Colonic mucosa (tissue), 4 donors: ENCODE measurements at regions not wholly inside any gene's neighbourhood (a gene's known extent, or its start where the extent isn't known, plus 50 kb on each side); places are given as distances from the start of the nearest gene placed in this dataset.
"Not testable (repeated sequence)": the region's sequence is repeated elsewhere in the genome, so short reads cannot be mapped to it uniquely, and the experiment has no call there.

Experiments used
- DNase-seq: peaks from one replicate; pipeline ENCODE4 v3.0.0-alpha.2; 2020
- H3K27ac ChIP-seq: fragments of 200-600 bp; one replicate; pipeline ENCODE4 v1.8.0; 2021
- H3K27me3 ChIP-seq: fragments of 200-600 bp; one replicate; pipeline ENCODE4 v1.8.0; 2021
- H3K36me3 ChIP-seq: fragments of 200-600 bp; one replicate; pipeline ENCODE4 v1.8.0; 2021
- H3K4me1 ChIP-seq: fragments of 200-600 bp; one replicate; pipeline ENCODE4 v1.8.0; 2021; ENCODE audit warnings: mild to moderate bottlenecking
- H3K4me3 ChIP-seq: fragments of 200-600 bp; one replicate; pipeline ENCODE4 v1.8.0; 2021
- H3K9ac ChIP-seq, 2 donors: one replicate each; pipeline ENCODE4 v1.7.0; 2013; ENCODE audit warnings: control low read depth in 2 of 2, low read depth in 2 of 2, low read length in 2 of 2
- H3K9me3 ChIP-seq: fragments of 200-600 bp; one replicate; pipeline ENCODE4 v1.8.0; 2021
- CTCF ChIP-seq: fragments of 200-600 bp; IDR thresholded peaks from one replicate; pipeline ENCODE4 v1.8.0; 2022; ENCODE audit warnings: antibody characterized with exemption, mild to moderate bottlenecking
- intact Hi-C: fragments of 100-400 bp; cut with DNase I; formaldehyde crosslinking; loops from one replicate; pipeline ENCODE4 v1.14.1; 2022
- donor health status: healthy.
- donor health status: DM: no; HTN: no; CAD: no.
- donor health status: DM: no; HTN: no; CAD: no.

- Histone ChIP-seq H3K36me3 (no peaks in the 10 kb centered on the region), H3K9me3 (no peaks in the 10 kb centered on the region), H3K27ac (no peak overlapping the region), H3K4me1 (no peaks in the 10 kb centered on the region), H3K9ac (no peak overlapping the region), H3K27me3 (no peaks in the 10 kb centered on the region), H3K4me3 (no peak overlapping the region)
- no peak for TF ChIP-seq CTCF
- no peak for DNase-seq
- intact Hi-C loops, result no loop called here
These were observed 161.8 kb downstream of the IGLL1 start for GRCh38 chr22:23418159-23418788.

- H3K9me3 ChIP-seq, H3K36me3 ChIP-seq, DNase-seq, H3K27me3 ChIP-seq, H3K4me3 ChIP-seq, H3K4me1 ChIP-seq, intact Hi-C loops, H3K9ac ChIP-seq, H3K27ac ChIP-seq: not testable (repeated sequence)
These were observed 162.8 kb downstream of the IGLL1 start for GRCh38 chr22:23417327-23417726.

GRCh38 chr22:23416169-23416690 is 163.9 kb downstream of the IGLL1 start:
- DNase-seq, H3K9ac ChIP-seq: not testable (repeated sequence)

GRCh38 chr22:23415490-23415851 is 164.6 kb downstream of the IGLL1 start:
- intact Hi-C loops, result no loop called here

More at GRCh38 chr22:23416169-23416690, 163.9 kb downstream of the IGLL1 start:
- H3K4me1 ChIP-seq, H3K4me3 ChIP-seq, H3K27ac ChIP-seq, intact Hi-C loops, H3K9me3 ChIP-seq, H3K27me3 ChIP-seq, H3K36me3 ChIP-seq: not testable (repeated sequence)

GRCh38 chr22:23414727-23415489 is 165.2 kb downstream of the IGLL1 start:
- Histone ChIP-seq H3K4me1 (no peaks in the 10 kb centered on the region), H3K27ac (no peak overlapping the region), H3K9ac (no peak overlapping the region), H3K9me3 (no peaks in the 10 kb centered on the region), H3K36me3 (no peaks in the 10 kb centered on the region), H3K27me3 (no peaks in the 10 kb centered on the region), H3K4me3 (no peak overlapping the region)
- no peak for DNase-seq
- no peak for TF ChIP-seq CTCF
- intact Hi-C loops, result no loop called here

More at GRCh38 chr22:23415490-23415851, 164.6 kb downstream of the IGLL1 start:
- H3K9me3 ChIP-seq, result no peaks in the 10 kb centered on the region
- no peaks in the 10 kb centered on the region for H3K36me3 ChIP-seq
- H3K9ac ChIP-seq, result no peak overlapping the region
- no peak for DNase-seq
- H3K27me3 ChIP-seq, result no peaks in the 10 kb centered on the region
- TF ChIP-seq CTCF, result no peak
- H3K27ac ChIP-seq, result no peak overlapping the region
- no peak overlapping the region for H3K4me3 ChIP-seq
- H3K4me1 ChIP-seq, result no peaks in the 10 kb centered on the region

GRCh38 chr22:23411739-23412138 is 168.4 kb downstream of the IGLL1 start:
- no peaks in the 10 kb centered on the region for H3K9me3 ChIP-seq
- TF ChIP-seq CTCF, result no peak
- no peak for DNase-seq
- intact Hi-C loops, result no loop called here
- no peak overlapping the region for H3K4me3 ChIP-seq
- no peak overlapping the region for H3K27ac ChIP-seq
- no peaks in the 10 kb centered on the region for H3K27me3 ChIP-seq
- no peak overlapping the region for H3K9ac ChIP-seq
- no peaks in the 10 kb centered on the region for H3K4me1 ChIP-seq
- H3K36me3 ChIP-seq, result no peaks in the 10 kb centered on the region
